GM12864 (cell line): ENCODE measurements at regions not wholly inside any gene's neighbourhood (a gene's known extent, or its start where the extent isn't known, plus 50 kb on each side); places are given as distances from the start of the nearest gene placed in this dataset.

Experiments used
- DNase-seq: peaks from one replicate; pipeline ENCODE4 v3.0.0-alpha.2; 2011; ENCODE audit warnings: low read depth
- H3K4me3 ChIP-seq: 2 replicates; pipeline ENCODE4 v1.5.1; 2011; ENCODE audit warnings: mild to moderate bottlenecking, low read depth, low read length, control low read depth
- CTCF ChIP-seq: IDR thresholded peaks from 2 replicates; pipeline ENCODE4 v1.5.1; 2011; ENCODE audit warnings: low read depth, mild to moderate bottlenecking, moderate library complexity, low read length, control low read depth, inconsistent platforms; ENCODE audit errors: missing control alignments

- no peak for TF ChIP-seq CTCF
- DNase-seq, result no peak
- H3K4me3 ChIP-seq, result no peak overlapping the region
These were observed 81.3 kb upstream of the SIRPA start for GRCh38 chr20:1813674-1814635.

GRCh38 chr20:1813101-1813529 lies 82.1 kb upstream of the SIRPA start:
- no peak for TF ChIP-seq CTCF
- DNase-seq, result no peak
- H3K4me3 ChIP-seq, result no peak overlapping the region

GRCh38 chr20:1811621-1812498 lies 83.3 kb upstream of the SIRPA start:
- H3K4me3 ChIP-seq, result no peak overlapping the region
- TF ChIP-seq CTCF, result no peak
- DNase-seq, result no peak

GRCh38 chr20:1810926-1811620 lies 84.1 kb upstream of the SIRPA start:
- DNase-seq, result no peak
- no peak for TF ChIP-seq CTCF
- no peak overlapping the region for H3K4me3 ChIP-seq

GRCh38 chr20:1810572-1810925 lies 84.7 kb upstream of the SIRPA start:
- TF ChIP-seq CTCF, result no peak
- no peak overlapping the region for H3K4me3 ChIP-seq
- DNase-seq, result no peak

- no peak for TF ChIP-seq CTCF
- no peak for DNase-seq
- H3K4me3 ChIP-seq, result no peak overlapping the region
These were observed 85.3 kb upstream of the SIRPA start for GRCh38 chr20:1809611-1810510.
